ENCODE measurements at regions not wholly inside any gene's neighbourhood (a gene's known extent, or its start where the extent isn't known, plus 50 kb on each side); places are given as distances from the start of the nearest gene placed in this dataset.

DNA sequence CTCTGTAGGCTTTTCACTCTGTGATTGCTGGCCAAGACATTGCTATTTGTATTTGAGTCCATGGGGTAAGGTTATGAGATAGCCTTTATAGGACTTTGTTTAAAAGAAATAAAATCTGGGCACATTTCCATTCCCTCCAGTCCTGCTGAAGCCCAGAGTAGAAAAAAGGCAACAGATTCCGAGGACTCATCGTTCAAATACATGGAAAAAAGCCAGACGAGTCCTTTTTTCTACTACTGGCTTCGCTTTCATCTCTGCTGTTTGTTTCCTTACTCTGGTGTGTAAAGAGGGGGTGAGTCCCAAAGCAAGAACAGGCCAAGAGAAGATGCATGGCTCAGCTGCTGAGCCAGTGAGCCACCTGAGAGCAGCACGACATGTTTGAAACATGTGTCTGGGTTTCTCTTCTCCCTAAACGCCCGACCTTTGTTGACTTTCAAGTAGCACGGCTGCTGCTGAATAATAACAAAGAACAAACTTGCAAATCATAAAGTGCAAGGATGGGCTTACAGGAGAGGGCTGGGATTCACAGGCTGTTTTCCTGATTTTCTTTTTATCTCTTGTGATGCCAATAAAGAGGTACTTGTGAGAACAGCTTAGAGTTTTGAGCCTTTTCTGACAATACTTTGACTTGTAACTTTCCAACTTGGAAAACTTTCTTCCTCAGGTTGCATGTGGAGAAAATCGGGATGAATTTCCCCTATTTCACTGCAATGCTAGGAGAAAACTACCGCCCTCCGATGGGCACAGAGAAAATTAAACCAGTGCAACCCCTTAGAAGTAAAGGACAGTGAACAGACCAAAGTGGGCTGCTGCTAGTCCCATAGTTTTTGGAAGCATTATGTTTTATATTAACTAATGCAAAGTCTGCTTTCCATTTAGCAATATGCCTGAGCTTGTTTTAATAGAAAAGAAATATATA is 195.2 kb upstream of the RAG2 start:
- peak overlapping the region; percentile 5 for H3K4me2 ChIP-seq (ENCODE audit: insufficient read depth, insufficient read length, low read length)
- H4K91ac ChIP-seq (ENCODE audit: insufficient read length, low read depth, low read length): no peak overlapping the region
- no peak overlapping the region for H3K23ac ChIP-seq (ENCODE audit: insufficient read length, low read depth, low read length)
- no peak overlapping the region for H3K4ac ChIP-seq (ENCODE audit: low read depth, low read length)
- no peaks in the 10 kb centered on the region for H3K79me2 ChIP-seq (ENCODE audit: insufficient read depth, low read length)
- Mint-ChIP-seq H3K9me3 (no peaks in the 10 kb centered on the region; a peak in 1 of 5 replicates), H3K4me3 (no peak overlapping the region), H3K4me1 (peaks cover 3 to 6% of the 10 kb centered on the region in 2 experiments), H3K27me3 (ENCODE audit: low read depth) (no peaks in the 10 kb centered on the region; the same call in 1 of the 2 replicates), H3K36me3 (ENCODE audit: insufficient read depth in 1 of 3, low read depth in 3 of 3) (no peaks in the 10 kb centered on the region), H3K27ac (no peak overlapping the region)
- H3T11ph ChIP-seq (ENCODE audit: low read length): no peak overlapping the region
- TF ChIP-seq, protein P1, sequence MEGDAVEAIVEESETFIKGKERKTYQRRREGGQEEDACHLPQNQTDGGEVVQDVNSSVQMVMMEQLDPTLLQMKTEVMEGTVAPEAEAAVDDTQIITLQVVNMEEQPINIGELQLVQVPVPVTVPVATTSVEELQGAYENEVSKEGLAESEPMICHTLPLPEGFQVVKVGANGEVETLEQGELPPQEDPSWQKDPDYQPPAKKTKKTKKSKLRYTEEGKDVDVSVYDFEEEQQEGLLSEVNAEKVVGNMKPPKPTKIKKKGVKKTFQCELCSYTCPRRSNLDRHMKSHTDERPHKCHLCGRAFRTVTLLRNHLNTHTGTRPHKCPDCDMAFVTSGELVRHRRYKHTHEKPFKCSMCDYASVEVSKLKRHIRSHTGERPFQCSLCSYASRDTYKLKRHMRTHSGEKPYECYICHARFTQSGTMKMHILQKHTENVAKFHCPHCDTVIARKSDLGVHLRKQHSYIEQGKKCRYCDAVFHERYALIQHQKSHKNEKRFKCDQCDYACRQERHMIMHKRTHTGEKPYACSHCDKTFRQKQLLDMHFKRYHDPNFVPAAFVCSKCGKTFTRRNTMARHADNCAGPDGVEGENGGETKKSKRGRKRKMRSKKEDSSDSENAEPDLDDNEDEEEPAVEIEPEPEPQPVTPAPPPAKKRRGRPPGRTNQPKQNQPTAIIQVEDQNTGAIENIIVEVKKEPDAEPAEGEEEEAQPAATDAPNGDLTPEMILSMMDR (conservative IDR thresholded peaks at IDR 0.05): peak; percentile 58
- peak overlapping the region; percentile 47 for H3K18ac ChIP-seq (ENCODE audit: insufficient read length, low read depth, low read length)
- DNase-seq: no peak
- H2BK5ac ChIP-seq (ENCODE audit: insufficient read length, low read length): no peak overlapping the region
- no peak overlapping the region; the same call in 1 of the 2 replicates for H3K14ac ChIP-seq (ENCODE audit: insufficient read depth, low read length)
- H3K4me1 ChIP-seq (ENCODE audit: insufficient read depth, low read length): no peaks in the 10 kb centered on the region
- H3K79me1 ChIP-seq (ENCODE audit: insufficient read depth, low read depth, low read length, poor library complexity, severe bottlenecking): no peaks in the 10 kb centered on the region
- H2BK15ac ChIP-seq (ENCODE audit: low read depth, low read length): no peak overlapping the region
- H2BK20ac ChIP-seq (ENCODE audit: low read depth, low read length, poor library complexity, severe bottlenecking): no peak overlapping the region
- H4K5ac ChIP-seq (ENCODE audit: insufficient read length, low read depth, low read length): peak overlapping the region; percentile 24
- no peak overlapping the region for H3K56ac ChIP-seq (ENCODE audit: insufficient read length, low read depth, low read length)
- H4K20me1 ChIP-seq (ENCODE audit: control insufficient read depth, insufficient read depth, insufficient read length): no peaks in the 10 kb centered on the region
- no peaks in the 10 kb centered on the region for H3K27me3 ChIP-seq (ENCODE audit: insufficient read depth, low read length)
- no peak overlapping the region for H4K8ac ChIP-seq (replicated peaks; ENCODE audit: insufficient read length, low read depth, low read length)
- WGBS (ENCODE audit: extremely low coverage, insufficient read length, low lambda C conversion rate): no CpG with 5 or more reads among the region's 11 CpGs
- H2AK5ac ChIP-seq (ENCODE audit: insufficient read length, low read length): no peak overlapping the region
- H3K9ac ChIP-seq (ENCODE audit: extremely low read depth, insufficient read length, low read length): no peak overlapping the region
- peak overlapping the region; percentile 100 for H2AFZ ChIP-seq (ENCODE audit: low read length)
- no peaks in the 10 kb centered on the region for H3K9me3 ChIP-seq (ENCODE audit: control insufficient read depth, low read depth, low read length)
- no peak overlapping the region for H2BK12ac ChIP-seq (ENCODE audit: insufficient read length, low read depth, low read length)
- H2BK120ac ChIP-seq (ENCODE audit: low read depth, low read length, poor library complexity, severe bottlenecking): no peak overlapping the region
- H3K23me2 ChIP-seq (ENCODE audit: insufficient read length, low read depth, low read length, poor library complexity, severe bottlenecking): no peaks in the 10 kb centered on the region
- H3K27ac ChIP-seq (ENCODE audit: insufficient read length, low read depth, low read length): no peak overlapping the region
